GM19035 (cell line): ENCODE measurements at regions not wholly inside any gene's neighbourhood (a gene's known extent, or its start where the extent isn't known, plus 50 kb on each side); places are given as distances from the start of the nearest gene placed in this dataset.

Experiments used
- ATAC-seq: cut with Tn5 transposase; IDR thresholded peaks from one replicate; pipeline ENCODE4 v1.9.1; 2021; ENCODE audit not compliant: unreplicated experiment

DNA sequence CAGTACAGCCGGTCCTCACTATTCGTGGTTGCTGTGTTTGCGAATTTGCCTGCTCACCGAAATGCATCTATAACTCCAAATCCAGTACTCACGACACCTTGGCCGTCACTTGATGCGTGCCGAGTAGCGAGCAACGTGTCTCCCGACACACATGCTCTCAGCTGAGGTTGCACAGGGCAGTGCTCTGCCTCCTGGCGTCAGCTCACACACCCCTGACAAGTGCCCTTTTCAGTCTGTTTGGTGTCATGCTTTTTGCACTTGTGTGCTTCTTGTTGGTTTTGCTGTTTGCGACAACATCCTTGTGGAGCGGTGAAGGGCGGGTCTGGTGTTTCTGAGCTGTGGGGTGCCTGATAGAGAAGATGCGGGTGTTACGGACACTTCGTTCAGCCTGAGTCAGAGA, 110.4 kb upstream of the RFLNA start:
- ATAC-seq: no peak

GRCh38 chr12:124185971-124186686, 108.8 kb upstream of the RFLNA start:
- no peak for ATAC-seq

DNA sequence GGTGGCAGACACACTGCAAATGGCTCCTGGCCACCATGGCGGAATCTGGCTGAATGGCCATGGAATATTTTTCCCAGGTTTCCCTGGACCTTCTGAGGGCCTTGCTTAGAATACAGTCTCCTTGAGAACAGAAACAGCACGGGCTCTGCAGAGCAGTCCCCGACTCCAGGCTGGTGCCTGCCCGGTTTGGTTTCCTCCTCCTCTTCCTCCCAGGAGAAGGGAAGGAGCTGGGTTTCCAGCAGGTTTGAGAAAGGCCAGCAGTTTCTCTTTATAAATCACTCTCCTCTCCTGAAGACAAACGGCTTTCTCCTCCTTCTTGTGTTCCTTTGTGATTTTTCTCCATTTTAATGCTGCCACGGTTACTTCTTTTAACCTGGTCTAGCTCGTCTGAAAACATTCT, 106.8 kb upstream of the RFLNA start:
- no peak for ATAC-seq

DNA sequence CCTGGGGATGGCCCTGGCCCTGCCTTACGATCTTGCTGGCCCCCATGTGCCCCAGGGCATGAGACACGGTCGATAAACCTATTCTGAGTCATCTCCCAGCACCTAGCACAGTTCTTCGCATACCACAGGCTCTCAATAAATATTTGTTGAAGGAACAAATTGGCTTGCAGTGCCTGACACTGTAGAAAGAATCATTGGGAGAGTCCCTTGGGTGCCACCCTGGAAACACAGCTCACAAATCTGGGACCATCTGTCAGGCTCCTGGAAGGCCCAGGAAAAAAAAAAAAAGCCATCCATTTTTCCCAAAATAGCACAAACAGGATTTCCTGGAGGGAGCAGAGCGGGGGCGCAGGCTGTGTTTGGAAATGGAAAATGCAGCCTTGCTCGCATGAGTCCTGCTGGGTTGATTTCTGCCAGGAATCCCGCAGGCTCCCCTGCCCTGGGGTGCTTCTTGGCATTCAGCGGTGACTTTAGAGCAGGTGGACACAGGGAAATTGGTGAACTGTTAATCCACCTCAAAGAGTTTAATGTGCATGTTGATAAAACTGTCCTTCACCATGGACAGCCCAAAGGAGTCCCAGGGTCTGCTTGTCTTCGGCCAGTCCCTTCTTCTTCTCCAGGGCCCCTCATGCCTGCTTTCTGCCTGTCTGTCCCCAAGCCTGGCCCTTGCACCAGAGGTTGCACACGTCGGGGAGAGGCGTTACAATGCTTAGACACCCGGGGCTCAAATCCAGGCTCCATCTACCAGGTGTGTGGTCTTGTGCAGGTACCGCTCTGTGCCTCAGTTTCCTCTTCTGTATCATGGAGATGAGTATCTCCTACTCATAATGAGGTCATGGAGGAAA, 106.1 kb upstream of the RFLNA start:
- no peak for ATAC-seq

DNA sequence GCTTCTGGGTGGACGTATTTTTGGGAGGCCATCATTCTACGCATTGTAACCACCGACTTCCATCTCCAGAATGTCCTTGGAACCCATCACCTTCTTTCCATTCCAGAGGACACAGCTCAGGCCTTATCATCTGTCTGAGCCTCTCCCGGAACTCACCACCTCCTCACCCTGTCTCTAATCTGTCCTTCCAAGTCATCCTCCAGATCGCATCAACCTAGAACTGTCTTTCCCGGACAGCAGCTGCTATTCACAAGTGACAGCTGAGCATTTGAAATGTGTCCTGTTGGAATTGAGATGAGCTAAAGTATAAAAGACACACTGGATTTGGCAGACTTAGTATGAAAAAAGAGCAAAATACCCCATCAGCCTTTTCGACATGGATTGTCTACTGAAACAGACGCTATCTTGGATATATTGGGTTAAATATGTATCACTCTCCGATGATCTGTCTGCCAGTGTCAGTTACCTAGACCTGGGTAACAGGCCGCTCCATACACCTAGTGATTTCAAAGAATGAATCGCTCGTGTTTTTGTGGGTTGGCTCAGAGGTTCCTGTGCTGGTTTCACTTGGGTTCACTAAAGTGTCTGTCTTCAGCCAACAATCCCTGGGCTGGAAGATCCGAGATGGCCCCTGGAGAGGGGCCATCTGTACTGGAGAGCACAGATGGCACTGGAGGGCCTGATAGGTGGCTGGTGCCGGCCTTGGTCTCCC, 104.4 kb upstream of the RFLNA start:
- ATAC-seq: no peak

DNA sequence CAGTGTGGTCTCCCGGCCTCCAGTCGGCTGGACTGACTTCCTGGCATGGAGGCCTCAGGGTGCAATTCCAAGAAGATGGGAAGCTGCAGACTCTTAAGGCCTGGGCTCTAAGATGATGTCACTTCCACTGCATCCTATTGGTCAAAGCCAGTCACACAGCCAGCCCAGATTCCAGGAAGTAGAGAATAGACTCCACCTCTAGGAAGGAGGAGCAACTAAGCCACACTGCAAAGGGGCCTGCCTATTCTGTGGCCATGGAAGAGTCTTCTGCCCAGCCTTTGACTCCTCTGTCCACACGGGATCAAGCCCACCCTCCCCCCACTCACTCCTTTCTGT, 103.9 kb upstream of the RFLNA start:
- no peak for ATAC-seq

DNA sequence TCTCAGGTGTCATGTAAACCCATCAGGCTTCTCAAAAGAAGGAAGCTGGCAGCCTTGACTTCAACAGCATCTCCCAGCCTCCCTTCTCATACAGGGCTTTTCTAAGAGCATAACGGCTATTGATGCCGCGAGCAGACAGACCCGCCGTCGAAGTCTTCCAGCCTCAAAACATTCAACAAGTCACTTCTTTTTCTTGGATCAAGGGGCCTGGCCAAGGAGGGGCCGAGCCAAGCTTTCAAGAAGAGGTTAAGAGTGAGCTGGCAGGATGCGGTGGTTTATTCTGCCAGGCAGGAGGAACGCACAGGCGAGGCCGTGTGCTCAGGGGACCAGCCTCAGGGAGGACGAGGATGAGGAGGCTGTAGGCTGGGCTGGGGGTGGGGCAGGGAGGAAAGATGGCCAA, 102.9 kb upstream of the RFLNA start:
- ATAC-seq: no peak

DNA sequence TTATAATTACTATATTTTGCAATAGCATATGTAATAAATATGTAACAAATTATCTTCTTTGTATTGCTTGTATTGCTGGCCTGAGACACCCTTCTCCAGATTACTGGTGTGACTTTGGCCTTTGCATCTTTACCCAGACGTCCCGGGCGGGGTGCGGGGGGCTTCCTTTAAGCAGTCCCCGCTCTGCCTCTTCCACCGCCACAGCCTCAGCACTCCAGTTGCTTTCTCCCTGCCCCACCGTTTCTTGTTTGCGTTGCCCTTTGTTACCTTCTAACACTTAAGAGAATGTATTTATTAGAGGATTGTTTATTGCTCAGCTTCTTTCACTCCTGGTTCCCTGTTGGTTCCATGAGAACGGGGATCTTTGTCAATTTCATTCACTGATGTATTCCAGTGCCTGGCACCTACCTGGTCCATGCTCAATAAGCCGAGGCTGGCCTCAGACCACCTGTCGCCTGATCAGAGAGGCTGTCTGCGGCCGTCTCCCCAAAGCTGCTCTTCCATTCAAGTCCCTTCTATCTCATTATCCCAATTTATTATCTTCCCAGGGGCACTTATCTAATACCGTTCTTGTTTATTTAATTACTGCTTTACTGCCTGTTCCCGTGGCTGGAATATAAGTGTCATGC, 100.5 kb upstream of the RFLNA start:
- ATAC-seq: no peak

GRCh38 chr12:124194893-124195566, 99.9 kb upstream of the RFLNA start:
- no peak for ATAC-seq

DNA sequence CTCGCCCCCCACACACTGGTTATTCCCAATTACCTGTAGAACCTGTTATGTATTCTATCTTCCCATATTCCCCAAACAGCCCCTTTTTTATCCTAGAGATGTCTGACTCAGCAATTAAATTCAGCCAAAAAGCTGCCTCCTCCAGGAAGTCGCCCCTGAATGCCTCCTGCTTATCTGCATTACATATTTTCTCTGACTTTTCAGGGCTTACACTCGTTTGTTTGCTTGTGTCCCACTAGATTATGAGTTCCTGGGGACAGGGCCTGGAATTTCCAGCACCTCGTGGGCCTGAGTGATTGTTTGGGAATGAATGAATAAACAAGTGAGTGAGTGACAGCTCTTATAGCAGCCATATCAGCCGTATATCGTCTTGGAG, 99.3 kb upstream of the RFLNA start:
- no peak for ATAC-seq

DNA sequence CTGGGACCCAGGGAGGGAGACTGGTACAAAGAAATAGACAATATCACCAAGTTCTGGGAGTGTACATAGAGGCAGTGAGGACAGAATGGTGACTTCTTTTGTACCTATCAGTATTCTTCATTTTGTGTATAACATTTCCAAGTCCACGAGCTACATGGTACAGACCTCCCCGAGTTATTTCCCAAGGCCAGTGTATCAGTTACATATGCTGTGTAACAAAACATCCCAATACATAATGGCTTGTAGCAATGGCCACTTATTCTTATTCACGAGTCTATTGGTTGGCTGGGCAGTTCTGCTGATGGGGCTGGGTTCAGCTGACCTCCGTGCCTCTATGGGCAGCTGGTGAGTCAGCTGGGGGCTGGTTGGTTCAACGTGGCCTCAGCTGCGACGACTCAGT, 98.7 kb upstream of the RFLNA start:
- ATAC-seq: no peak

DNA sequence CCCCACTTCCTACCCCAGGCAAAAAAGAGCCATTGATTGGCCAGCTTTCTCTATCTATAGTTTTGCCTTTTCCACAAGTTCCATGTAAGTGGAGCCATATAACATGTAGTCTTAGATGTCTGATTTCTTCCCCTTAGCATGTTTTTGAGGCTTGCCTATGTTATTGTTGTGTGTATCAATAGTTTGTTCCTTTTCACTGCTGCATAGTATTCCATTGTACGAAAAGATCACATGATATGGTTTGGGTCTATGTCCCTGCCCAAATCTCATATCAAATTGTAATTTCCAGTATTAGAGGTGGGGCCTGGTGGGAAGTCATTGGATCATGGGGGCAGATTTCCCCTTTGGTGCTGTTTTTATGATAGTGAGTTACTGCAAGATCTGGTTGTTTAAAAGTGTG, 93.6 kb upstream of the RFLNA start:
- no peak for ATAC-seq

DNA sequence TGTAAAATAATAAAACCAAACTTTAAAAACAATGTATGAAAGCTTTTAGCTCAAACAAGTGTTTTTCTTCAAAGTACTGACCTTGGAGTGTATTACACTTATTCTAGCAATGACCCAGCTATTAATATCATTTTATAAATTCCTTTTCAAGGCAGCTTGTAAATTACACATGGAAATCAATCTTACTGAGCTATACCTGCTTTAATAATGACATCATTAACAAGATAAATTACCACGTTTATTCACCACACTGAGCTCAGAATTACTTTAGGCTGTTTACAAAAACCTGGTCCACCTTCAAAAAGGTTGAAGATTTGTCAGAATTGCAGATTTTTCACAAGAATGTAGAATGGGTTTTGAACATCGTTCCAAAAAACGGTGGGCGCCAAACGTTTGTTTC, 91.7 kb upstream of the RFLNA start:
- ATAC-seq: no peak

DNA sequence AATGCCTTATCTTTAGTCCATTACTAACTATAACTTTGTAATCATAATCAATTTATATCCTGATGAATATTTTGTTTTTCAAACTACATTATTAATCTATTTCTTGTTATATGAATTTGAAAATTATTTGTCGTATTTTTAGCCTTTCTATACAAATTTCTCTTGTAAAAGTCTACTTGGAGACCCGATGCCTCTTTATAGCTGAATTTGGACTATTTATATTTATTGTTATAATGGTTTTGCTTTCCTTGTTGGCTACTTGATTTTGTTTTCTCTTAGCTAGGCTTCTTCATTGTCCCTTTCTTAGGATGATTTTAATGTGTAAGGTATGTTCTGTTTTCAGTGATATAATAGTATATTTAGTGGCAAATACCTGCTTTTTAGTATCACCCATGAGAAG, 89.5 kb upstream of the RFLNA start:
- ATAC-seq: no peak

DNA sequence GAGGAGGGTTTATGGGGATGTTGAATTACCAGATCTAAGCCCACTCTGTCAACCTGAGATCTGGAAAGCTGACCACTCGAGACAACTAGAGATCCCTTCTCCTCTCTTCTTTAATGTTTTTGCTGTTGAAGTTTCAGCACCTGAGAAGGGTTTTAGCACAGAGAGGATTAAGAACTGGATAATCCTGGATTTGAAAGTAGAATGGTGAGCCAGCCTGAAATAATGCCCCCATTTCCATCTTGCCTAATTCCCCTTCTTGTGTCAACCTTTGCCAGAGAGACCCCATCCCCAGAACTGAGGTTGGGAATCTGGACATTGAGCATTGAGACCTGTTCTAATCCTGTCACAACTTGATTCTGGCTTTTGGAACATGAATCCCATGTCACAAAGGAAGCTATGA, 87.8 kb upstream of the RFLNA start:
- ATAC-seq: no peak

DNA sequence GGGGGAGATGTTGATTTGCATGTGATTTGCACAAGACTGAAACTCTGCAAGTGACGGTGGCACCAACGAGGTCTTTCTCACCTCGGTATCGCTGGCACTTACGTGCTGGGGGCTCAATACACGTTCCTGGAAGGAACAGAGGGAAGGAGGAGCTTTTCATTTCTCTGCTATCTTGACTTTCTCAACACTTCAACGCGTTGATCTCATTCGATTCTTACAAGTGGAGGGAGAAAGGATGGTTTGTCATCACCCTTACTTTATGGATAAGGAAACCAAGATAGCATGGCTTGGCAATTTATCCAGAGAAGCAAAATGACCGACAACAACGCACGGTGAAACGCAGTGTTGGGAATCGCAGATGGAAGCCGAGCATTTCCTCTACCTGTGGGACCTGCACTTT, 87.3 kb upstream of the RFLNA start:
- ATAC-seq: no peak

- no peak for ATAC-seq
Measured at GRCh38 chr12:124208489-124208888, 86.4 kb upstream of the RFLNA start.

DNA sequence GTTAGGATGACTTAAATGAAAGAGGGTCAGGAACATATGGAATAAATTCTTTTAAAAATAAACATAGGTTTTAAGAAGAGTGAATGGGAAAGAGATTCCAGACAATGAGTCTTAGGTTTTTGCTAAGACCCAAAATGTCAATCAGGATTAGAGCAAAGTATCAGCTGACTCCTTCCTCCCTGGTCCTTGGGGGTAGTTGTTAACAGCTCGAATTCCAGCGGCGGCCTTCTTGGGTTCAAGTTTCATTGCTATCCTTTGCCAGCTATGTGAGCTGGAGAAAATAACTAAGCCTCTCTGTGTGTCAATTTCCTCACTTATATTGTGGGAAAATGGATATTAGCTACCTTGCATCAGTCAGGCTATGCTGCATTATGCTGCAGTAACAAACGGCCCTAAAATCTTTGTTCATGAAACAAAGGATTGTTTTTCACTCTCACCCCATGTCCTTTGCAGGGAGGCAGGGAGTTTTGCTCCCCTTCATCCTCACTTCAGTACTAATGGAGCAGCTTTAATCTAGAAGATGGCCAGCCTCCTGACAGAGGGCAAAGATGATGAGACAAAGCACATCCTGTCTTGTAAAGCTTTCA, 83.8 kb upstream of the RFLNA start:
- no peak for ATAC-seq

GRCh38 chr12:124211753-124212152, 83.1 kb upstream of the RFLNA start:
- ATAC-seq: no peak

DNA sequence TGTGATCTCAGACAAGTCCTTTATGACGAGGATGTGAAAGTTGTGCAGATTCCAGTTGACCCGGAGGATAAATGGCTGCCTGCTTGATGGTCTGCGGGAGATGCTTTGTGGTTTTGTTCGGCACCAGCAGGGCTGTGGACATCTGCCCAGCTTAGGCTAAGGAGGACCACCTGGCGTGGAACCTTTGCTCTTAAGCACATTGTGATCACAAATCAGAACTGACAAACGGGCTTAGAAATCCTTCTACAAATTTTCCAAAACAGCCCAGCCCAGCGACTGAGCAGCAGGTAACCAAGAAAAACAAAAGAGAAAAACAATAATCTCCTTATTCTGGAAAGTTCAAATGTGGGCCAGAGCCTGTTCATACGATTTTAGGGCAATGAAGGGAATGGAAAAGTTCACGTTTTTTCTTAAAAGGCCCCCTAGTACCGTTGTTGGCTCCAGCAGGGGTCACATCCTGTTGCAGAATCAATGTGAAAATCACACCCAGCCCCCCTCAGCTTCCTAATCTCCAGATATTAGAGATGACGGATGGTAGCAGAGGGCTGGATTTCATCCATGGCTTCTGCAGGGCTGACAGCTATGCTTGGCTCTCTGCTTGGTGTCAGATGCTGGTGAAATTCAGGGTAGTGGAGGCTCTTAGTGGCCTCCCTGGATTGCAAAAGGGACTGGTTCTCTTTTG, 81.1 kb upstream of the RFLNA start:
- no peak for ATAC-seq
